ENCODE measurements at regions not wholly inside any gene's neighbourhood (a gene's known extent, or its start where the extent isn't known, plus 50 kb on each side); places are given as distances from the start of the nearest gene placed in this dataset.

DNA sequence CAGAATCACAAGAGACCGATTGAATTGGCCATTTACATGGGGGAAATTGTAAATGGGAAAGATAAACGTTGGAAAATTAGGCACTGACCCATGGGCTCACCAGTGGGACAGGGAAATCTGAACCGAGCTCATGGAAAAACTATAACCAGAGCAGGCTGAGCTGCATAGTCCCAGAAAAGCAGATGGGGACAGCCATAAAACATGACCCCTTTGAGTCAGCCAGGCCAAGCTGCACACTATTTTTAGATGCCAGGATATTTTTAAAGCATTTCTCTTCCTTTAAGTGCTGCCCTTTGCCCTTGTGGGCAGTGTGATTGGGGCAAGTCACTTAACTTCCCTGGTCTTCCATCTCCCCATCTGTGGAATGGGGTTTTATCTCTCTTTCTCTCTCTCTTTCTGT, 184.1 kb downstream of the FOXD2 start:
- TF ChIP-seq, protein P1, sequence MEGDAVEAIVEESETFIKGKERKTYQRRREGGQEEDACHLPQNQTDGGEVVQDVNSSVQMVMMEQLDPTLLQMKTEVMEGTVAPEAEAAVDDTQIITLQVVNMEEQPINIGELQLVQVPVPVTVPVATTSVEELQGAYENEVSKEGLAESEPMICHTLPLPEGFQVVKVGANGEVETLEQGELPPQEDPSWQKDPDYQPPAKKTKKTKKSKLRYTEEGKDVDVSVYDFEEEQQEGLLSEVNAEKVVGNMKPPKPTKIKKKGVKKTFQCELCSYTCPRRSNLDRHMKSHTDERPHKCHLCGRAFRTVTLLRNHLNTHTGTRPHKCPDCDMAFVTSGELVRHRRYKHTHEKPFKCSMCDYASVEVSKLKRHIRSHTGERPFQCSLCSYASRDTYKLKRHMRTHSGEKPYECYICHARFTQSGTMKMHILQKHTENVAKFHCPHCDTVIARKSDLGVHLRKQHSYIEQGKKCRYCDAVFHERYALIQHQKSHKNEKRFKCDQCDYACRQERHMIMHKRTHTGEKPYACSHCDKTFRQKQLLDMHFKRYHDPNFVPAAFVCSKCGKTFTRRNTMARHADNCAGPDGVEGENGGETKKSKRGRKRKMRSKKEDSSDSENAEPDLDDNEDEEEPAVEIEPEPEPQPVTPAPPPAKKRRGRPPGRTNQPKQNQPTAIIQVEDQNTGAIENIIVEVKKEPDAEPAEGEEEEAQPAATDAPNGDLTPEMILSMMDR (IDR thresholded peaks at IDR 0.05): no peak
- no peak overlapping the region for H3K27ac Mint-ChIP-seq

DNA sequence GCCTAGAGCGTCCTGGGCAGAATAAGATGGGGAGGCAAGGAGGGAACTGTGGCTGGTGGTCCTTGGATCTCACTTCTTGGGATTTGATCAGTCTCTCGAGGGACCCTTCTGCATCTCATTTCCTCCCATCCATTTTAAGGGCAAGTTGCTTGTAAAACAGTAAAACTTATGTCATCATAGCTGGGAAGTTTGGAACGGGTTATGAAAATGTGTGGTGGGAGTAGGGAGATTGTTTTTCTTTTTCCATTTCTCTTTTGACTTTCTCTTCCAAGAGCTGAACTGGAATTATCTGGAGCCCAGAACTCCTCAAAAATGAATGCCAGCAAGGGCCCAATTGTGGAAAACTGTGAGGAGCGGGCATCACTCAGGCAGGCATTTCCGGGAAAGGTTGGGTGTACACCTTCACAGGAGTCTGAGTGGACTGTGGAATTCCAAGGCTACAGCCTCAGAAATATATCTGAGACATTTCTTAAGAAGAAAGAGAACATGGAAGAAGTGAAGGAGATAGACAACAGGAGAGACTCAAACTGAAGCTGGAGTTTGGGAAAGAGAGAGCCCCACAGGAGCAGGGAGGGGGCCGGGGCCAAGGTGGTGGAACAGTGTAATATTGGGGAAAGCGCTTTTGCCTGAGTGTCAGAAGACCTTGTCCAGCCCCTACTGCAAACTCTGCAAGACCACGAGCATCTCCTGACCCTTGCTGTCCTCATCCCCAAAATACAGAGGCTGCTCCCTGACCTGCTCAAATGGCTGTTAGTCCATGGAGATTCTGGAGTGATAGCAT, 185.1 kb downstream of the FOXD2 start:
- H3K4me1 Mint-ChIP-seq (ENCODE audit: low read depth): no peaks in the 10 kb centered on the region
- no peak overlapping the region for H3K4me3 Mint-ChIP-seq
- no peak overlapping the region for H3K27ac Mint-ChIP-seq
- H3K36me3 Mint-ChIP-seq (ENCODE audit: low read depth): no peaks in the 10 kb centered on the region
- no peak for DNase-seq
- H3K9me3 Mint-ChIP-seq: no peaks in the 10 kb centered on the region
- H3K27me3 Mint-ChIP-seq (ENCODE audit: insufficient read depth): peaks cover 29% of the 10 kb centered on the region
- TF ChIP-seq, protein P1 (IDR thresholded peaks at IDR 0.05): no peak

More for the DNA sequence above, 184.1 kb downstream of the FOXD2 start:
- H3K36me3 Mint-ChIP-seq (ENCODE audit: low read depth): no peaks in the 10 kb centered on the region
- no peaks in the 10 kb centered on the region for H3K9me3 Mint-ChIP-seq
- DNase-seq: no peak
- no peaks in the 10 kb centered on the region for H3K4me1 Mint-ChIP-seq (ENCODE audit: low read depth)
- H3K4me3 Mint-ChIP-seq: no peak overlapping the region
- H3K27me3 Mint-ChIP-seq (ENCODE audit: insufficient read depth): peaks cover 24% of the 10 kb centered on the region

GRCh38 chr1:47623557-47623940, 185.7 kb downstream of the FOXD2 start:
- no peaks in the 10 kb centered on the region for H3K36me3 Mint-ChIP-seq (ENCODE audit: low read depth)

GRCh38 chr1:47624531-47624930, 186.7 kb downstream of the FOXD2 start:
- TF ChIP-seq, protein P1 (IDR thresholded peaks at IDR 0.05): no peak
- Mint-ChIP-seq H3K4me3 (no peak overlapping the region), H3K9me3 (no peaks in the 10 kb centered on the region), H3K27me3 (ENCODE audit: insufficient read depth) (peaks cover 33% of the 10 kb centered on the region), H3K36me3 (ENCODE audit: low read depth) (no peaks in the 10 kb centered on the region), H3K27ac (no peak overlapping the region), H3K4me1 (ENCODE audit: low read depth) (no peaks in the 10 kb centered on the region)
- no peak for DNase-seq

More at GRCh38 chr1:47623557-47623940, 185.7 kb downstream of the FOXD2 start:
- H3K4me3 Mint-ChIP-seq: no peak overlapping the region
- no peak overlapping the region for H3K27ac Mint-ChIP-seq
- TF ChIP-seq, protein P1 (IDR thresholded peaks at IDR 0.05): no peak
- no peaks in the 10 kb centered on the region for H3K4me1 Mint-ChIP-seq (ENCODE audit: low read depth)
- peaks cover 29% of the 10 kb centered on the region for H3K27me3 Mint-ChIP-seq (ENCODE audit: insufficient read depth)
- no peak for DNase-seq
- H3K9me3 Mint-ChIP-seq: no peaks in the 10 kb centered on the region

DNA sequence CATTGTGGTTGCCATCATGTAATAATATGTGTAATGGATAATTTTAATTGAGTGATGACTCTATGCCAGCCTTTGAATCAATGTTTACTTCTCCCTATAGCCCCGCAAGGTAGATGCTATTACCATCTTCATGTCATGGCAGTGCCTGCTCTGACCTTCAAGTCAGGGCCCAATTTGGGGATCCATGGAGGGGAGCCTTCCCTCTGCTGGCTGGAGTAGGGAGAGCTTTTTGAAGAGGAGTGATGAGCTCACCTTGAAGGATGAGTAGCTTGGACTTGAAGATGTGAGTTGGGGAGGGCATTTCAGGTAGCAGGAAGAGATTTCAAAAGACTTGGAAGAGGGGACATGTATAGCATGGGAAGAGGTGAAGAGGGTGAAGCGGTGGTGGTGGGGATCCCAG, 189.2 kb downstream of the FOXD2 start:
- Mint-ChIP-seq H3K9me3 (no peaks in the 10 kb centered on the region), H3K27ac (no peak overlapping the region), H3K4me1 (ENCODE audit: low read depth) (no peaks in the 10 kb centered on the region), H3K4me3 (no peak overlapping the region), H3K36me3 (ENCODE audit: low read depth) (no peaks in the 10 kb centered on the region), H3K27me3 (ENCODE audit: insufficient read depth) (peaks cover 41% of the 10 kb centered on the region)
- TF ChIP-seq, protein P1 (IDR thresholded peaks at IDR 0.05): no peak; the same call in 1 of the 2 replicates
- DNase-seq: no peak
